Activated CD8-positive, alpha-beta memory T cell treated with anti-CD3 and anti-CD28 coated beads, Interleukin-2, amount 10 ng/mL, durations not matched to agents 7 days and 5 days (primary cell): ENCODE measurements at regions not wholly inside any gene's neighbourhood (a gene's known extent, or its start where the extent isn't known, plus 50 kb on each side); places are given as distances from the start of the nearest gene placed in this dataset.

Experiments used
- ATAC-seq: fragments of 150-1000 bp; cut with Tn5 transposase; one replicate; pipeline ENCODE4 v1.10.0; 2021; ENCODE audit warnings: moderate library complexity
- CTCF ChIA-PET: fragments of 350-600 bp; sonication (Branson Sonifier 250); formaldehyde crosslinking; loops from one replicate; lab custom pipeline; 2021; ENCODE audit warnings: antibody characterized with exemption; lab: Charles Lee
- DNase-seq: peaks from one replicate; pipeline ENCODE4 v3.0.0-alpha.2; 2020
- H3K27ac Mint-ChIP-seq: one replicate; pipeline ENCODE4 v1.8.0; 2021; ENCODE audit warnings: mild to moderate bottlenecking, mixed read lengths
- H3K27me3 Mint-ChIP-seq: one replicate; pipeline ENCODE4 v1.8.0; 2021; ENCODE audit warnings: mixed read lengths
- H3K36me3 Mint-ChIP-seq: one replicate; pipeline ENCODE4 v1.8.0; 2021; ENCODE audit warnings: mild to moderate bottlenecking, mixed read lengths
- H3K4me1 Mint-ChIP-seq: one replicate; pipeline ENCODE4 v1.8.0; 2021; ENCODE audit warnings: mixed read lengths
- H3K4me3 Mint-ChIP-seq: one replicate; pipeline ENCODE4 v1.8.0; 2021; ENCODE audit warnings: mild to moderate bottlenecking, moderate library complexity, mixed read lengths
- H3K9me3 Mint-ChIP-seq: one replicate; pipeline ENCODE4 v1.8.0; 2022; ENCODE audit warnings: low read depth, mixed read lengths

GRCh38 chr13:75913925-75914324 lies 277.8 kb downstream of the LMO7 start:
- no peaks in the 10 kb centered on the region for H3K9me3 Mint-ChIP-seq
- CTCF ChIA-PET: no interaction called here
- H3K4me3 Mint-ChIP-seq: no peak overlapping the region
- no peaks in the 10 kb centered on the region for H3K4me1 Mint-ChIP-seq
- H3K36me3 Mint-ChIP-seq: no peaks in the 10 kb centered on the region
- DNase-seq (no peak), ATAC-seq (no peak)
- no peak overlapping the region for H3K27ac Mint-ChIP-seq
- H3K27me3 Mint-ChIP-seq: peaks cover 4% of the 10 kb centered on the region

DNA sequence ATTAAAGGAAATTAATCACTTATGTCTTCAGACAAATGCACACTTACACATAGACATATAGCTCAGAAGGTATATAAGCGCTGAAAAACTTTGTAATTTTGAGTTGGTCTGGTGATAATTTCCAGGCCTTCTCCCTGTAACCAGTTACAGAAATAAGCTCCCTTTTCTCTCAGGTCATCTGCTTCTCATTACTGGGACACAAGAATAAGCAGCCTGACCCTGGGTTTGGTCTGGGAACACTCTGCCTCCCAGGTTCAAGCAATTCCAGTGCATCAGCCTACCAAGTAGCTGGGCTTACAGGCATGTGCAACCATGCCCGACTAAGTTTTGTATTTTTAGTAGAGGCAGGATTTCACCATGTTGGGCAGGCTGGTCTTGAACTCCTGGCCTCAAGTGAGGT lies 274.5 kb downstream of the LMO7 start:
- Mint-ChIP-seq H3K4me3 (no peak overlapping the region), H3K4me1 (no peaks in the 10 kb centered on the region), H3K27ac (no peak overlapping the region), H3K27me3 (peaks cover 12% of the 10 kb centered on the region), H3K9me3 (no peaks in the 10 kb centered on the region), H3K36me3 (no peaks in the 10 kb centered on the region)
- DNase-seq (no peak), ATAC-seq (no peak)
- CTCF ChIA-PET: no interaction called here
